Endothelial cell of umbilical vein (primary cell): ENCODE measurements at regions not wholly inside any gene's neighbourhood (a gene's known extent, or its start where the extent isn't known, plus 50 kb on each side); places are given as distances from the start of the nearest gene placed in this dataset.

Experiments
- BruUV-seq: library from RNA; stranded (reverse); fragments of 400-500 nt; replicated peaks from 2 replicates; lab custom pipeline; 2021; lab: Mats Ljungman, UMichigan
- CTCF ChIA-PET: fragments of 300-600, 350-600 bp; sonication (Branson Sonifier 250); formaldehyde crosslinking; loops from one replicate; lab custom pipeline; 2021; ENCODE audit warnings: antibody characterized with exemption, inconsistent platforms; lab: Charles Lee
- POLR2A ChIA-PET: fragments of 300-600, 350-600 bp; sonication (Branson Sonifier 250); formaldehyde crosslinking; loops from one replicate; lab custom pipeline; 2021; ENCODE audit warnings: antibody characterized with exemption, inconsistent platforms; lab: Charles Lee
- DNase-seq: peaks from one replicate; pipeline ENCODE4 v3.0.0-alpha.2; 2011; ENCODE audit warnings: low read depth, low spot score
- FAIRE-seq: peaks from 2 replicates; lab custom pipeline; 2011; peaks lifted over from hg19 to GRCh38; lab: Jason Lieb, UNC
- H2AFZ ChIP-seq: 2 replicates; pipeline ENCODE4 v1.6.0; 2012; ENCODE audit warnings: low read depth, low read length, control low read depth, inconsistent platforms
- H3K27ac ChIP-seq: 2 replicates; pipeline ENCODE4 v1.5.1; 2011; ENCODE audit warnings: low read depth, mild to moderate bottlenecking, control low read depth, low read length, moderate library complexity; ENCODE audit not compliant: insufficient read depth
- H3K27me3 ChIP-seq, 2 experiments: 2 replicates each; pipeline versions ENCODE4 v1.6.0 to v1.6.1; 2011; ENCODE audit warnings: low read length in 2 of 2, mixed read lengths in 1 of 2; ENCODE audit not compliant: control insufficient read depth in 2 of 2, insufficient read depth in 2 of 2
- H3K36me3 ChIP-seq, 2 experiments: 2 replicates in 1 of 2; 3 replicates in 1 of 2; pipeline ENCODE4 v1.5.1; 2011; ENCODE audit warnings: low read length in 2 of 2, mild to moderate bottlenecking in 1 of 2, moderate library complexity in 1 of 2; ENCODE audit not compliant: control insufficient read depth in 2 of 2, insufficient read depth in 2 of 2; ENCODE audit errors: extremely low read depth in 1 of 2
- H3K4me1 ChIP-seq: 3 replicates; pipeline ENCODE4 v1.5.1; 2011; ENCODE audit warnings: mild to moderate bottlenecking, low read length; ENCODE audit not compliant: control insufficient read depth, insufficient read depth; ENCODE audit errors: extremely low read depth
- H3K4me2 ChIP-seq: 2 replicates; pipeline ENCODE4 v1.6.1; 2011; ENCODE audit warnings: low read length, control low read depth, mixed read lengths; ENCODE audit not compliant: insufficient read depth
- H3K4me3 ChIP-seq, 3 experiments: fragments of 200-600 bp in 1 of 3; sonication (generic), shearing (Covaris generic) in 1 of 3; replicated peaks in 1 of 3; 2 replicates each; pipeline ENCODE4 v1.5.1; 2011 to 2016; ENCODE audit warnings: control low read depth in 3 of 3, low read length in 3 of 3, mild to moderate bottlenecking in 2 of 3, inconsistent platforms in 1 of 3, low read depth in 1 of 3, moderate library complexity in 1 of 3; ENCODE audit not compliant: insufficient read depth in 1 of 3
- H3K79me2 ChIP-seq: 2 replicates; pipeline ENCODE4 v1.6.0; 2012; ENCODE audit warnings: low read length, inconsistent platforms; ENCODE audit not compliant: control insufficient read depth, insufficient read depth
- H3K9ac ChIP-seq: replicated peaks from 2 replicates; pipeline ENCODE3; 2011; ENCODE audit warnings: low read length, control low read depth; ENCODE audit not compliant: insufficient read depth; ENCODE audit errors: extremely low read depth
- H3K9me1 ChIP-seq: replicated peaks from 3 replicates; pipeline ENCODE4 v1.6.0; 2011; ENCODE audit warnings: mild to moderate bottlenecking, low read length; ENCODE audit not compliant: control insufficient read depth, insufficient read depth; ENCODE audit errors: extremely low read depth
- H3K9me3 ChIP-seq: replicated peaks from 2 replicates; pipeline ENCODE4 v1.5.1; 2012; ENCODE audit warnings: low read length, inconsistent platforms; ENCODE audit not compliant: control insufficient read depth, insufficient read depth
- H4K20me1 ChIP-seq: replicated peaks from 2 replicates; pipeline ENCODE3; 2011; ENCODE audit warnings: mild to moderate bottlenecking, low read length; ENCODE audit not compliant: control insufficient read depth, insufficient read depth; ENCODE audit errors: extremely low read depth
- CTCF ChIP-seq, 2 donors: IDR thresholded peaks; 1 replicate in 1 of 2; 2 replicates in 1 of 2; pipeline ENCODE4 v1.5.1; 2011; ENCODE audit warnings: low read length in 2 of 2, mild to moderate bottlenecking in 2 of 2, moderate library complexity in 2 of 2, control low read depth in 1 of 2, inconsistent platforms in 1 of 2, low read depth in 1 of 2; ENCODE audit not compliant: insufficient read depth in 1 of 2; ENCODE audit errors: extremely low read depth in 1 of 2
- EZH2 ChIP-seq: IDR thresholded peaks from 2 replicates; pipeline ENCODE4 v1.6.1; 2012; ENCODE audit warnings: borderline replicate concordance, low read depth, mild to moderate bottlenecking, moderate library complexity, low read length, inconsistent platforms; ENCODE audit not compliant: severe bottlenecking
- FOS ChIP-seq: IDR thresholded peaks from 2 replicates; pipeline ENCODE4 v1.6.1; 2011; ENCODE audit warnings: mild to moderate bottlenecking, low read length, moderate library complexity, borderline replicate concordance; ENCODE audit not compliant: insufficient read depth
- GATA2 ChIP-seq: IDR thresholded peaks from 2 replicates; pipeline ENCODE4 v1.7.0; 2011; ENCODE audit warnings: low read depth, mild to moderate bottlenecking, moderate library complexity, mixed read lengths, low read length; ENCODE audit not compliant: insufficient read length, insufficient read depth
- JUN ChIP-seq: IDR thresholded peaks from 2 replicates; pipeline ENCODE4 v1.6.1; 2011; ENCODE audit warnings: borderline replicate concordance, low read depth; ENCODE audit not compliant: insufficient read length, insufficient read depth
- MAX ChIP-seq: IDR thresholded peaks from 2 replicates; pipeline ENCODE4 v1.6.1; 2011; ENCODE audit not compliant: insufficient read depth, insufficient read length
- MYC ChIP-seq: IDR thresholded peaks from one replicate; pipeline ENCODE4 v1.6.1; 2011; ENCODE audit warnings: mild to moderate bottlenecking, low read depth, low read length
- POLR2A ChIP-seq: IDR thresholded peaks from 2 replicates; pipeline ENCODE4 v1.6.1; 2012; ENCODE audit warnings: low read depth, mild to moderate bottlenecking, control low read depth, low read length
- POLR2AphosphoS5 ChIP-seq: IDR thresholded peaks from 2 replicates; pipeline ENCODE4 v1.6.1; 2012; ENCODE audit warnings: low read depth, mild to moderate bottlenecking, control low read depth, low read length, moderate library complexity; ENCODE audit not compliant: insufficient read depth
- dilution Hi-C: fragments of 300-500 bp; cut with MboI; formaldehyde crosslinking; loops from one replicate; pipeline ENCODE4 v1.15.0; 2019; ENCODE audit warnings: low sequenced_read_pairs; ENCODE audit not compliant: extremely low pct_ligation_motif_present
- intact Hi-C: fragments of 100-400 bp; cut with micrococcal nuclease; formaldehyde crosslinking; loops from one replicate; pipeline ENCODE4 v1.10.0; 2022

- BruUV-seq = no TSS peak
- FAIRE-seq (no peak), DNase-seq (no peak)
- ChIA-PET POLR2A (no interaction called here), CTCF (no interaction called here)
- no peak overlapping the region for H3K4me2 ChIP-seq
- no peaks in the 10 kb centered on the region for H3K9me1 ChIP-seq
- dilution Hi-C loops (no loop called here), intact Hi-C loops (no loop called here)
- TF ChIP-seq JUN (no peak), CTCF (IDR thresholded peaks at IDR 0.05; ENCODE audit: extremely low read depth in 1 of 2, insufficient read depth in 1 of 2, low read depth in 1 of 2, low read length in 2 of 2) (no peak), POLR2A (no peak), POLR2AphosphoS5 (no peak), MYC (no peak), EZH2 (no peak), FOS (no peak), GATA2 (no peak), MAX (no peak)
- no peaks in the 10 kb centered on the region for H3K36me3 ChIP-seq
- H3K9ac ChIP-seq = no peak overlapping the region
- H3K9me3 ChIP-seq = peaks cover 2% of the 10 kb centered on the region
- H2AFZ ChIP-seq = no peak overlapping the region
- H3K79me2 ChIP-seq = no peaks in the 10 kb centered on the region
- H3K4me3 ChIP-seq = no peak overlapping the region
- H3K27me3 ChIP-seq = no peaks in the 10 kb centered on the region
- H3K27ac ChIP-seq = no peak overlapping the region
- H3K4me1 ChIP-seq = no peaks in the 10 kb centered on the region
- H4K20me1 ChIP-seq = no peaks in the 10 kb centered on the region
These were observed 193.0 kb upstream of the TSHZ2 start for GRCh38 chr20:52779125-52779524.
